ENCODE measurements at regions not wholly inside any gene's neighbourhood (a gene's known extent, or its start where the extent isn't known, plus 50 kb on each side); places are given as distances from the start of the nearest gene placed in this dataset.

GRCh38 chr2:239790721-239791120, 234.4 kb downstream of the NDUFA10 start:
- peaks cover 3 to 14% (median 9%) of the 10 kb centered on the region in 7 donors for H3K9me3 Mint-ChIP-seq
- DNase-seq: no peak
- H3K27me3 Mint-ChIP-seq (ENCODE audit: low read depth in 3 of 3): peaks cover 2 to 10% (median 8%) of the 10 kb centered on the region in 3 donors
- TF ChIP-seq CTCF (IDR thresholded peaks at IDR 0.05): no peak
- peaks cover 0 to 6% of the 10 kb centered on the region in 2 donors for H3K9me3 ChIP-seq (replicated peaks in 1 of 2; ENCODE audit: control insufficient read depth in 1 of 2, insufficient read depth in 1 of 2, low read length in 2 of 2)
- H4K20me1 ChIP-seq (ENCODE audit: insufficient read depth, low read length): no peaks in the 10 kb centered on the region
- H3K27ac Mint-ChIP-seq: no peak overlapping the region
- intact Hi-C loops (cut with micrococcal nuclease): no loop called here
- no peaks in the 10 kb centered on the region for H3K79me2 ChIP-seq (ENCODE audit: insufficient read depth, low read length)
- 35% methylated on average over 7 of the region's 9 CpGs for WGBS (ENCODE audit: insufficient coverage)
- H3K4me2 ChIP-seq (replicated peaks; ENCODE audit: extremely low read depth, low read length, poor library complexity, severe bottlenecking): no peak overlapping the region
- H3K27me3 ChIP-seq (ENCODE audit: control insufficient read depth in 2 of 2, insufficient read depth in 2 of 2, low read length in 2 of 2): no peaks in the 10 kb centered on the region
- no peaks in the 10 kb centered on the region for H3K4me1 ChIP-seq (ENCODE audit: control insufficient read depth in 1 of 2, insufficient read depth in 2 of 2, low read length in 2 of 2)
- peaks cover 7% of the 10 kb centered on the region for H3K4me1 Mint-ChIP-seq
- no peak overlapping the region for H3K27ac ChIP-seq (ENCODE audit: low read depth in 1 of 2, low read length in 2 of 2)
- H3K9ac ChIP-seq (ENCODE audit: insufficient read depth, low read length, poor library complexity, severe bottlenecking): no peak overlapping the region
- no peak overlapping the region for H3K4me3 Mint-ChIP-seq
- no peak overlapping the region for H3K4me3 ChIP-seq (replicated peaks in 1 of 3; ENCODE audit: low read depth in 2 of 3, low read length in 3 of 3)
- no peaks in the 10 kb centered on the region for H3K36me3 Mint-ChIP-seq
- H2AFZ ChIP-seq (ENCODE audit: insufficient read depth, low read depth, low read length, poor library complexity, severe bottlenecking): no peak overlapping the region
- H3K36me3 ChIP-seq (replicated peaks in 1 of 2; ENCODE audit: control insufficient read depth in 1 of 2, insufficient read depth in 2 of 2, low read length in 2 of 2): no peaks in the 10 kb centered on the region

- H3K36me3 Mint-ChIP-seq: no peaks in the 10 kb centered on the region
- no peaks in the 10 kb centered on the region for H3K4me1 ChIP-seq (ENCODE audit: control insufficient read depth in 1 of 2, insufficient read depth in 2 of 2, low read length in 2 of 2)
- WGBS (ENCODE audit: insufficient coverage): 83% methylated on average over 8 of the region's 13 CpGs
- intact Hi-C loops (cut with micrococcal nuclease): no loop called here
- DNase-seq: no peak
- H2AFZ ChIP-seq (ENCODE audit: insufficient read depth, low read depth, low read length, poor library complexity, severe bottlenecking): no peak overlapping the region
- H3K9me3 ChIP-seq (replicated peaks in 1 of 2; ENCODE audit: control insufficient read depth in 1 of 2, insufficient read depth in 1 of 2, low read length in 2 of 2): peaks cover 0 to 6% of the 10 kb centered on the region in 2 donors
- H3K9me3 Mint-ChIP-seq: peaks cover under 1 to 14% (median 11%) of the 10 kb centered on the region in 7 donors
- H4K20me1 ChIP-seq (ENCODE audit: insufficient read depth, low read length): no peaks in the 10 kb centered on the region
- no peaks in the 10 kb centered on the region for H3K36me3 ChIP-seq (replicated peaks in 1 of 2; ENCODE audit: control insufficient read depth in 1 of 2, insufficient read depth in 2 of 2, low read length in 2 of 2)
- TF ChIP-seq CTCF (IDR thresholded peaks at IDR 0.05): no peak
- no peak overlapping the region for H3K27ac ChIP-seq (ENCODE audit: low read depth in 1 of 2, low read length in 2 of 2)
- H3K4me3 Mint-ChIP-seq: no peak overlapping the region
- peaks cover 7% of the 10 kb centered on the region for H3K4me1 Mint-ChIP-seq
- H3K4me2 ChIP-seq (replicated peaks; ENCODE audit: extremely low read depth, low read length, poor library complexity, severe bottlenecking): no peak overlapping the region
- H3K79me2 ChIP-seq (ENCODE audit: insufficient read depth, low read length): no peaks in the 10 kb centered on the region
- no peak overlapping the region for H3K27ac Mint-ChIP-seq
- H3K27me3 ChIP-seq (ENCODE audit: control insufficient read depth in 2 of 2, insufficient read depth in 2 of 2, low read length in 2 of 2): no peaks in the 10 kb centered on the region
- H3K9ac ChIP-seq (ENCODE audit: insufficient read depth, low read length, poor library complexity, severe bottlenecking): no peak overlapping the region
- peaks cover 2 to 10% (median 8%) of the 10 kb centered on the region in 3 donors for H3K27me3 Mint-ChIP-seq (ENCODE audit: low read depth in 3 of 3)
- H3K4me3 ChIP-seq (replicated peaks in 1 of 3; ENCODE audit: low read depth in 2 of 3, low read length in 3 of 3): no peak overlapping the region
These were observed 234.8 kb downstream of the NDUFA10 start for GRCh38 chr2:239790313-239790712.
